ENCODE measurements at regions not wholly inside any gene's neighbourhood (a gene's known extent, or its start where the extent isn't known, plus 50 kb on each side); places are given as distances from the start of the nearest gene placed in this dataset.
"Not testable (repeated sequence)": the region's sequence is repeated elsewhere in the genome, so short reads cannot be mapped to it uniquely, and the experiment has no call there.

DNA sequence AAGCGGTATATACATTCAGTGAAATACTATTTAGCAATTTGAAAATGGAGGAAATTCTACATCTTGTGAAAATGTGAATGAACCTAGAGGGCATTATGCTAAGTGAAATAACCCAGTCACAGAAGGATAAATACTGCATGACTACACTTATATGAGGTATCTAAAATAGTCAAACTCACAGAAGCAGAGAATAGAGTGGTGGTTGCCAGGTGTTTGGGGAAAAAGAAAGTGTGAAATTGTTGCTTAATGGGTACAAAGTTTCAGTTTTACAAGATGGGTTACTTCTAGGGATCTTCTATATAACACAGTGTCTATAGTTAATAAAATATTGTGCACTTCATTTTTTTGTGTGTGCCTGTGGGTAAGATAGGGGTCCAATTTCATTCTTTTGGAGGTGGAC lies 1152.0 kb downstream of the EPHA7 start:
- H3K4me1 Mint-ChIP-seq (ENCODE audit: low read depth): no peaks in the 10 kb centered on the region
- H3K4me3 Mint-ChIP-seq (ENCODE audit: low read depth): no peak overlapping the region
- no peaks in the 10 kb centered on the region for H3K36me3 Mint-ChIP-seq (ENCODE audit: low read depth)
- H3K27me3 Mint-ChIP-seq (ENCODE audit: low read depth): no peaks in the 10 kb centered on the region
- peaks cover 6% of the 10 kb centered on the region for H3K9me3 Mint-ChIP-seq
- H3K27ac Mint-ChIP-seq: no peak overlapping the region
- DNase-seq (ENCODE audit: low spot score): no peak
- intact Hi-C loops (cut with micrococcal nuclease): no loop called here

DNA sequence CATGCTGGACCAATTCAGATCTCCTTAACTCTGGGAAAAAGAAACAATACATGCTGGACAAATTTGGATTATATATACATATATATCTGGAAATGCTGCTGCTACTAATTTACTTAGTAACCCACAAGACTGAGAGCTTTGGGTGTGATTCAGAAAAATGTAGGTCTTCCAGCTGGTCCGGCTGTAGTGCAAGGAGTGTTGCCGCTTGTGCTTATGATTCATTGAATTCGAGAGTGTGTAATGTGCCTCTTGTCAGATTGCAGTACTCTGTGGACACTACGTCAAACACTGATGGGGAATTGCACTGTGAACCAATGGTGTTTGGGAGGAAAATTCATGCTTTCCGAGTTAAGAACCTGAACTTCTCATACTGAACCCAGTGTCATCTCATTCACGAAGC lies 1155.5 kb downstream of the EPHA7 start:
- Mint-ChIP-seq H3K27ac (no peak overlapping the region), H3K27me3 (ENCODE audit: low read depth) (no peaks in the 10 kb centered on the region), H3K9me3 (peaks cover 3% of the 10 kb centered on the region), H3K36me3 (ENCODE audit: low read depth) (no peaks in the 10 kb centered on the region), H3K4me3 (ENCODE audit: low read depth) (no peak overlapping the region), H3K4me1 (ENCODE audit: low read depth) (no peaks in the 10 kb centered on the region)
- no peak for DNase-seq (ENCODE audit: low spot score)
- intact Hi-C loops (cut with micrococcal nuclease): no loop called here

DNA sequence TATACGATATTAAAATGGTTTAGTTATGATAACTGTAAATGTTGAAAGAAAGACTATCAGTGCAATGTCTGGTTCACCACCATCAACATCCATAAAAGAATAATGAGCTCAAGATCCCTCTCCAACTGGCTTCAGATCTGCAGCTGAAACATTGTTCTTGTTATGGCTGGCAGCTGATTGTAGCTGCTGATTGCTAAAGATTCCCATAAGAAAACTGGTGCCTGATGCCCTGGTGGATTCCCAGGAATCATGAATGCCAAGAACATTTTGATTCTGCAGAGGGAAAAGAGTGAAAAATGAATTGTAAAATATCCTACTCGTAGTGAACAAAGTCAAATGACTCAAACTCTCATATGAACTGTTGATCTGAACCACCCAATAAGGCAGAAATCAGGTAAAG lies 1160.2 kb downstream of the EPHA7 start:
- H3K27me3 Mint-ChIP-seq (ENCODE audit: low read depth): no peaks in the 10 kb centered on the region
- H3K9me3 Mint-ChIP-seq: peaks cover 3% of the 10 kb centered on the region
- no peak overlapping the region for H3K4me3 Mint-ChIP-seq (ENCODE audit: low read depth)
- no peaks in the 10 kb centered on the region for H3K4me1 Mint-ChIP-seq (ENCODE audit: low read depth)
- no peak overlapping the region for H3K27ac Mint-ChIP-seq
- no peaks in the 10 kb centered on the region for H3K36me3 Mint-ChIP-seq (ENCODE audit: low read depth)
- DNase-seq (ENCODE audit: low spot score): no peak
- intact Hi-C loops (cut with micrococcal nuclease): no loop called here

DNA sequence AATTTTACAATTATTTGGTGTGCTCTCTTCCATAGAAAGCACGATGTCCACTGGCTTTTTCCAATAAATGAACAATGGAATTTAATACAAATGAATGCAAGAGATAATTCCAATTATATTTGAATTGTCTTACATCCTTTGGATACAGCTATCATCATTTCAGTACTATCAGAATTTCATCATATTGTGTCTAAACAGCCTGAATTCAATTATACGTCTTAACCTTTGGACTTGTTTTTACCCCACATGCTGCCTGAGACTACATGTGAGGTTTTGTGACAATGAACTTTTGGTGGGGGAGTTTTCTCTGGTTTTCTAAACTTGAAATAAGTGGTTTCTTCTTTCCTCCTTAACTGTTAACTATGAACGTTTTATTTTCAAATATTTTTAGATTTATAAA lies 1176.0 kb downstream of the EPHA7 start:
- Mint-ChIP-seq H3K4me3 (ENCODE audit: low read depth) (no peak overlapping the region), H3K27ac (no peak overlapping the region), H3K4me1 (ENCODE audit: low read depth) (no peaks in the 10 kb centered on the region), H3K36me3 (ENCODE audit: low read depth) (no peaks in the 10 kb centered on the region), H3K27me3 (ENCODE audit: low read depth) (no peaks in the 10 kb centered on the region), H3K9me3 (no peaks in the 10 kb centered on the region)
- no peak for DNase-seq (ENCODE audit: low spot score)
- intact Hi-C loops (cut with micrococcal nuclease): no loop called here

DNA sequence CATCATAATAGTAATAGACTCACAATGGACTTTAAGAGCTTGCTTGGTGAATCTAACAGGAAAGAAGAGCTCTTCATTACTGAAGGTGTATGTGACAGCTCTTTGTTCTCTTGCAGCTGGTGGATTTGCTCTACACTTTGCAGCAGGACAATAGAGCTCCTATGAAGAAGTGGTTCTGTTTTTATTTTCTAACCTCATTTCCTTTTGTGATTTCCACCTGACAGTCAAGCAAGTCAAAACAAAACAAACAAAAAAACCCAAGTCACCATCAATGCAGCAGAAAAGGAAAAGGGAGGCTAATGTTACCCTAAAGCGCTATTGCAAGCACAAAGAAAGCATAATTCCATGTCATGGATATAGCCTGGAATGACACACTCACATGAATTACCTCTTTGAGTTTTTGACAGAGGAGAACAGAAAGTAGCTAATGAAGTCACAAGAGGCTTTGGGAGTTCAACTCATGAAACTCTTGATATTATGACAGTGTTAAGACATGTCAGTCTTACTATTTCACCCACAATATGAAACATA lies 1188.1 kb downstream of the EPHA7 start:
- no peak overlapping the region for H3K4me3 Mint-ChIP-seq (ENCODE audit: low read depth)
- H3K27ac Mint-ChIP-seq: no peak overlapping the region
- intact Hi-C loops (cut with micrococcal nuclease): no loop called here
- DNase-seq (ENCODE audit: low spot score): no peak
- no peaks in the 10 kb centered on the region for H3K4me1 Mint-ChIP-seq (ENCODE audit: low read depth)
- no peaks in the 10 kb centered on the region for H3K27me3 Mint-ChIP-seq (ENCODE audit: low read depth)
- H3K36me3 Mint-ChIP-seq (ENCODE audit: low read depth): no peaks in the 10 kb centered on the region
- H3K9me3 Mint-ChIP-seq: peaks cover 17% of the 10 kb centered on the region

DNA sequence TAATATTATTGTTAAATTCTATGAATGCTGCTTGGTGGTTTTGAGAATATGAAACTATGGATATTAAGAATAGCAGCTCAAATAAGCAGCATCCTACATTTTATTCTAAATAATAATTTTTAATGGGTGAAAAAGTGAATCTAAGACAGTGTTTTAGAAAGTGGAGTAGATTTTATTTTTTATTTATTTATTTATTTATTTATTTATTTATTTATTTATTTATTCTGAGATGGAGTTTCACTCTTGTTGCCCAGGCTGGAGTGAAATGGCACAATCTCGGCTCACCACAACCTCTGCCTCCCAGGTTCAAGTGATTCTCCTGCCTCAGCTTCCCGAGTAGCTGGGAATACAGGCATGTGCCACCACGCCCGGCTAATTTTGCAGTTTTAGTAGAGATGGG lies 1199.4 kb downstream of the EPHA7 start:
- H3K4me1 Mint-ChIP-seq (ENCODE audit: low read depth); H3K9me3 Mint-ChIP-seq; H3K27me3 Mint-ChIP-seq (ENCODE audit: low read depth); DNase-seq (ENCODE audit: low spot score); H3K4me3 Mint-ChIP-seq (ENCODE audit: low read depth); H3K27ac Mint-ChIP-seq; H3K36me3 Mint-ChIP-seq (ENCODE audit: low read depth); intact Hi-C loops (cut with micrococcal nuclease): not testable (repeated sequence)

DNA sequence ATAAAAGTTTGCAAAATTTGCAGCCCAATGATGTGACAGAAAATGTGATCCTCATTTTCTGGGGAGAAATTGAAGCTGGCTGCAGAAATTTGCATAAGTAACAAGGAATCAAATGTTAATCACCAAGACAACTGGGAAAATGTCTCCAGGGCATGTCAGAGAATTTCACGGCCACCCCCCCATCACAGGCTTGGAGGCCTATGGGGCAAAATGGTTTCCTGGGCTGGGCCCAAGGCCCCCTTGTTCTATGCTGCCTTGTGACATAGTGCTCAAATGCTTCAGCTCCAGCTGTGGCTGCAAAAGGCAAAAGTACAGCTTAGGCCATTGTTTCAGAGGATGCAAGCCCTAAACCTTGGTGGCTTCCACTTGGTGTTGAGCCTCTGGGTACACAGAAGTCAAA lies 1202.6 kb downstream of the EPHA7 start:
- H3K36me3 Mint-ChIP-seq (ENCODE audit: low read depth): no peaks in the 10 kb centered on the region
- intact Hi-C loops (cut with micrococcal nuclease): no loop called here
- H3K4me3 Mint-ChIP-seq (ENCODE audit: low read depth): no peak overlapping the region
- H3K27ac Mint-ChIP-seq: no peak overlapping the region
- no peaks in the 10 kb centered on the region for H3K27me3 Mint-ChIP-seq (ENCODE audit: low read depth)
- H3K4me1 Mint-ChIP-seq (ENCODE audit: low read depth): no peaks in the 10 kb centered on the region
- DNase-seq (ENCODE audit: low spot score): no peak
- peaks cover 10% of the 10 kb centered on the region for H3K9me3 Mint-ChIP-seq

DNA sequence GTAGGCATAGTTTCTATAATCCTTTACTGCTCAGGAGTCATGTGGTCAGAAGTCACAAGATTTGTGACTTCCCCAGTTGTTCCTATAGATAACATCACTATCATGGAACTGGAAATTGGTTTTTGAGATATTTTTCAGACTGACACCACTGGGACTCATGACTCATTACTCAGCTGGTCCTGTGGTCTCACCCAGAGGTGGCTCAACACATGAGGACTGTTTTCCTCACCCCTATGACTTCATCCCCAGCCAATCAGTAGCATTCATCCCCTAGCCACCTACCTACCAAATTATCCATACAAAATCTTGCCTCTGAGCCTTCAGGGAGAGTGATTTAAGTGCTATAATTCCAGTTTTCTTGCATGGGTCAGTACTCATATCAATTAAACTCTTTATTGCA lies 1217.7 kb downstream of the EPHA7 start:
- H3K27me3 Mint-ChIP-seq (ENCODE audit: low read depth): no peaks in the 10 kb centered on the region
- no peak for DNase-seq (ENCODE audit: low spot score)
- H3K4me3 Mint-ChIP-seq (ENCODE audit: low read depth): no peak overlapping the region
- intact Hi-C loops (cut with micrococcal nuclease): no loop called here
- H3K9me3 Mint-ChIP-seq: peaks cover 21% of the 10 kb centered on the region
- no peak overlapping the region for H3K27ac Mint-ChIP-seq
- no peaks in the 10 kb centered on the region for H3K36me3 Mint-ChIP-seq (ENCODE audit: low read depth)
- no peaks in the 10 kb centered on the region for H3K4me1 Mint-ChIP-seq (ENCODE audit: low read depth)

DNA sequence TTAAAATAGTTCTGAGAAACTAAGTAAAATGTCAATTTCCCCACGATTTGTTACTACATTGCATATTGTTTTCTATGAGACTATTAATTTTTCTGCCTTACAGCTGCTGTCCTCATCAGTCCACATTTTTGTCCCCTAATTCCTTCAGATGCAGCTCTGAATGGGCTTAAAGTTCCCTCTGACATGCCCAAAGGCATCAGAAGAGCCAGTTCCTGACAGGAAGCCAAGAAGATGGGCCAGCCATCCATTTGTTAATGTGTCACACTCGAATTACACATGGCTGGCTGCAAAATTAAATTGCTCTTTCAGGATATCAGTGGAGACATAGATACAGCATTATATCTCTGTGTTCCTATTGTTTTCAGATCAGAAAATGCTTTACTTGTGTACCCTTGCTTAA lies 1223.0 kb downstream of the EPHA7 start:
- no peak for DNase-seq (ENCODE audit: low spot score)
- Mint-ChIP-seq H3K27ac (no peak overlapping the region), H3K4me1 (ENCODE audit: low read depth) (no peaks in the 10 kb centered on the region), H3K27me3 (ENCODE audit: low read depth) (no peaks in the 10 kb centered on the region), H3K4me3 (ENCODE audit: low read depth) (no peak overlapping the region), H3K36me3 (ENCODE audit: low read depth) (no peaks in the 10 kb centered on the region), H3K9me3 (peaks cover 28% of the 10 kb centered on the region)
- intact Hi-C loops (cut with micrococcal nuclease): no loop called here

DNA sequence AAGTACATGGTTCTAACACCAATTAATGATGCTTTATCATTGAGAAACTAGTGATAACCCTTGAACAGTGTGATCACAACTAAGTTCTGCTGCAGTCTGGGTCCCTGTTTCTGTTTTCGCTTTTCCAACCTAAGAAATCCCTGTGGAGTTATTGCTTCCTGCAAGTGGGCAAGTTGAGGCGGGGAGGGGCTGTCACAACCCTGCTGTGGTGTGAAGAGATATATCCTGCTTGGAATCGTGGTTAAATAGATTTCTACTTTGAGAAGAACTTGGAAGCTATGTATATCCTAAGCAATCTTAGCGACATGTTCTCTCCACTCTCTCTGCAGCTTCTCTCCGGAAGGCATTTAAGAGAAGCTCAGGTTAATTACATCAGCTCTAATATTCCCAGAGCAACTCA lies 1223.6 kb downstream of the EPHA7 start:
- H3K4me1 Mint-ChIP-seq (ENCODE audit: low read depth): no peaks in the 10 kb centered on the region
- DNase-seq (ENCODE audit: low spot score): no peak
- no peaks in the 10 kb centered on the region for H3K36me3 Mint-ChIP-seq (ENCODE audit: low read depth)

DNA sequence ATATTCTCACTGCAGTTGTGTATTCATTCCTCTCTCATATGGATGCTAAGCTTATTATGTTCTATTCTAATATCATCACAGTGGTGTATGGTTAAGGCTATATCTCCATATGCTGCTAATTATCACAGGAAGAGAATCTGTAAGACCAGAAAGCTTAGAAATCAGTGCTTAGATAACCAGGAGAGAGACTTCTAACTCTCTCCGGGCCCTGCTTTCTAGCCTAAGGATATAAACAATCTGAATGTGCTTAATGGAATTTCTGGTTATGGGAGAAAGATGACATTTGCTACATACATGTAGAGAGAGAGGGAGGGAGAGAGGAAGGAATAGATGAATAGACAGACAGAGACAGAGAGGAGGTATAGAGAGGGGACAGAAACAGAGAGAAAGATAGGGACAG lies 1231.3 kb downstream of the EPHA7 start:
- Mint-ChIP-seq H3K4me3 (ENCODE audit: low read depth) (no peak overlapping the region), H3K27ac (no peak overlapping the region), H3K9me3 (peaks cover 12% of the 10 kb centered on the region), H3K36me3 (ENCODE audit: low read depth) (no peaks in the 10 kb centered on the region), H3K4me1 (ENCODE audit: low read depth) (no peaks in the 10 kb centered on the region), H3K27me3 (ENCODE audit: low read depth) (no peaks in the 10 kb centered on the region)
- DNase-seq (ENCODE audit: low spot score): no peak
- intact Hi-C loops (cut with micrococcal nuclease): no loop called here

More for the DNA sequence above, 1223.6 kb downstream of the EPHA7 start:
- intact Hi-C loops (cut with micrococcal nuclease): no loop called here
- H3K9me3 Mint-ChIP-seq: peaks cover 27% of the 10 kb centered on the region
- no peaks in the 10 kb centered on the region for H3K27me3 Mint-ChIP-seq (ENCODE audit: low read depth)
- H3K27ac Mint-ChIP-seq: no peak overlapping the region
- no peak overlapping the region for H3K4me3 Mint-ChIP-seq (ENCODE audit: low read depth)

DNA sequence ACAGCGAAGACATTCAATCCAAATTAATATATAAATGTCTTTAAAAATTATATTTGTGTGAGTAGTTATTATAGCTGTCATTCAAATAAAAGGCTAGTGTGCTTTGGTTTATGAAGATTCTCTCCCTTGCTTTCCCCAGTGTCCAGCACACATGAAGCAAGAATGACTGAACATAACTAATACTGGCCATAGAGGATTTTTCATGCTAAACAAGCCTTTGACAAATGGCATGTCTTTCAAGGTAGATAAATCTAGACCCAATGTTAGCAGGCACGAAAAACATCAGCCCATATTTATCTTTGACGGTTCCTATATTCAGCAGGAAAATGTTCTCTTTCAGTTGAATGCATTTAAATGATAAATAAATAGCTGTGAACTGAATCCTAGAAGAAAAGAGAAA lies 1234.4 kb downstream of the EPHA7 start:
- Mint-ChIP-seq H3K4me3 (ENCODE audit: low read depth) (no peak overlapping the region), H3K27me3 (ENCODE audit: low read depth) (no peaks in the 10 kb centered on the region), H3K27ac (no peak overlapping the region), H3K36me3 (ENCODE audit: low read depth) (no peaks in the 10 kb centered on the region), H3K9me3 (no peaks in the 10 kb centered on the region), H3K4me1 (ENCODE audit: low read depth) (no peaks in the 10 kb centered on the region)
- intact Hi-C loops (cut with micrococcal nuclease): no loop called here
- no peak for DNase-seq (ENCODE audit: low spot score)

DNA sequence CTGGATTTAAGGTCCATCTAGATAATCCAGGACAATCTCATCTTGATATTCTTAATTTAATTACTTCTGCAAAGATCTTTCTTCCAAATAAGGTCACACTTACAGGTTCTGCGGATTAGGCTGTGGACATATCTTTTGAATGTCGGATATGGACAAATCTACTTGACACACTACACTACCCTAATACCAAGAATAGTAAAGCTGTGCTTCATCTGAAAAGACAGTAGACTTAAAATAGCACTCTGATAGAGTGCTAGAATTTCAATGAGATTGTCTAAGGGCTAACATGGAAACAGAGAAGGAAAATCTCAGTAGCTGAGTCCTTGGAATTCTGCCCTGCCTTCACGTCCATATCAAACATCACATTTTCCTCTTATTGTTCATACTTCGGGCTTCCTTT lies 1238.0 kb downstream of the EPHA7 start:
- no peaks in the 10 kb centered on the region for H3K27me3 Mint-ChIP-seq (ENCODE audit: low read depth)
- intact Hi-C loops (cut with micrococcal nuclease): no loop called here
- H3K27ac Mint-ChIP-seq: no peak overlapping the region
- no peaks in the 10 kb centered on the region for H3K9me3 Mint-ChIP-seq
- no peaks in the 10 kb centered on the region for H3K4me1 Mint-ChIP-seq (ENCODE audit: low read depth)
- DNase-seq (ENCODE audit: low spot score): no peak
- no peak overlapping the region for H3K4me3 Mint-ChIP-seq (ENCODE audit: low read depth)
- no peaks in the 10 kb centered on the region for H3K36me3 Mint-ChIP-seq (ENCODE audit: low read depth)

DNA sequence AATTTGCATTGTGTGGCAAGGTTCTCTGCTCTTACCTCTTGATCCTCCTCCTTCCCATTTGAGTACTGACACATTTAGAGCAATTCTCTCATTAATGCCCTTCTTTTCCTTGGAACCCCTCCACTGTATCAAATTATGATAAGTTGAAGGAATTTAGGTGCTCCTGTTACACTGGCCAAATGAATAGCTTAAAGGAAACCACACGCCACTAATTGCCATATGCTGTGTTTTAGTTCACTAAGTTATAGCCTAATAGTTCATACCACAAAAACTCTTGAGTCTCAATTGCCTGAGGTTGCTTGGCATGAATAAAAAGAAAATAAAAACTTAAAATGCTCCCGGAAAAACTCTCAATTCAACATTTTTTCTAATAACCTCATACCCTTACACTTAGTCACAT lies 1239.3 kb downstream of the EPHA7 start:
- intact Hi-C loops (cut with micrococcal nuclease): no loop called here
- Mint-ChIP-seq H3K27ac (no peak overlapping the region), H3K36me3 (ENCODE audit: low read depth) (no peaks in the 10 kb centered on the region), H3K27me3 (ENCODE audit: low read depth) (no peaks in the 10 kb centered on the region), H3K4me3 (ENCODE audit: low read depth) (no peak overlapping the region), H3K9me3 (no peaks in the 10 kb centered on the region), H3K4me1 (ENCODE audit: low read depth) (no peaks in the 10 kb centered on the region)
- DNase-seq (ENCODE audit: low spot score): no peak

All from activated T-helper 2 cell treated with anti-CD3 and anti-CD28 coated beads, Interferon-gamma antibody, Interleukin-2, Interleukin-4, amounts not matched to agents 10 μg/mL and 5 μg/mL and 100 μg/mL, durations not matched to agents 14 hours and 24 hours and 36 hours (primary cell).